ENCODE measurements at regions not wholly inside any gene's neighbourhood (a gene's known extent, or its start where the extent isn't known, plus 50 kb on each side); places are given as distances from the start of the nearest gene placed in this dataset.

DNA sequence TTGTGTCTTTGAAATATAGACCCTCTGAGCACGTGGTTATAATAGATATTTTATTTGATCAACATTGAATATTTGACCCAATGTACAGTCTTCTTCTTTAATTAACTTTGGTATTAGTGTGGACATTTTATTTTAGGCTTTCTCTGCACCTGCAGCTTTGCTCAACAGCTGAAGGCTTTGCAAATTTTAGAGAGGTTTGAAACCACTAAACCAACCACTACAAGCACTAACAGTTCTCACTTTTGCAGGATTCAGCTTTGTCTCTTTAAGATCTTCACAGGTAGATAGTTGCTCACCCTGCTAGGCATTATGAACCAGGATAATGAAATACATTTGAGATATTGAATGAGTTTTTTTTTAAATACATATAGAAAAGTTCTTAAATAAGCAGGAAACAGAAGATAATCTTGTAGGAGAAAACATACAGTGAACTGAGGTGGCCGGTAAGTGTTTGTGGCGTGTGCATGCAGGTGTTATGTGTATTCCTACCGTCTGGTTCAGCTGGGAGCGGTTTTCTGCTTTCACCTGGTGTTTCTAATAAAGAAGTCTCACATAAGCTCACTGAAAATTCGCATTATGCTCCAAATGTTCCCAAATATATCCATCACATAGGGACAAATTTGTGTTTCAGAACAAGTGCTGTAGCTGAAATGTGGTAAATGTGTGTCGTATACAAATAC is 1508.3 kb upstream of the TENM3 start:
- Histone ChIP-seq H3K27ac (ENCODE audit: low read depth, low read length) (no peak overlapping the region), H3K27me3 (ENCODE audit: insufficient read depth, low read length) (no peaks in the 10 kb centered on the region), H2BK12ac (ENCODE audit: low read length) (no peak overlapping the region), H3K4ac (ENCODE audit: low read depth, low read length) (no peak overlapping the region), H3K36me3 (ENCODE audit: control insufficient read depth in 1 of 2, insufficient read depth in 2 of 2, low read length in 2 of 2) (no peaks in the 10 kb centered on the region), H3K4me1 (ENCODE audit: control insufficient read depth in 1 of 2, insufficient read depth in 2 of 2, low read length in 2 of 2) (no peaks in the 10 kb centered on the region), H3K79me2 (ENCODE audit: control insufficient read depth, insufficient read depth, low read length, poor library complexity) (no peaks in the 10 kb centered on the region), H3K9ac (ENCODE audit: low read length) (no peak overlapping the region), H2BK120ac (ENCODE audit: insufficient read depth, low read length, poor library complexity) (no peak overlapping the region), H3K79me1 (ENCODE audit: low read length) (no peaks in the 10 kb centered on the region), H3K4me3 (ENCODE audit: low read depth, low read length) (no peak overlapping the region), H4K12ac (ENCODE audit: low read depth, low read length) (no peak overlapping the region), H4K91ac (ENCODE audit: low read depth, low read length) (no peak overlapping the region), H2BK5ac (ENCODE audit: low read depth, low read length, poor library complexity) (no peak overlapping the region), H3K14ac (ENCODE audit: low read length) (no peak overlapping the region), H3K18ac (ENCODE audit: low read length) (no peak overlapping the region), H3K4me2 (ENCODE audit: low read length) (no peak overlapping the region), H3K9me3 (ENCODE audit: insufficient read depth, low read depth, low read length) (no peaks in the 10 kb centered on the region), H3K23ac (ENCODE audit: low read length) (no peak overlapping the region), H2AFZ (ENCODE audit: insufficient read depth, low read length, poor library complexity) (no peak overlapping the region), H2AK5ac (ENCODE audit: low read length) (no peak overlapping the region), H4K8ac (ENCODE audit: low read depth, low read length) (no peak overlapping the region)
- no CpG with 5 or more reads among the region's 7 CpGs for WGBS (ENCODE audit: extremely low coverage, insufficient coverage, insufficient read length)
- DNase-seq = no peak

DNA sequence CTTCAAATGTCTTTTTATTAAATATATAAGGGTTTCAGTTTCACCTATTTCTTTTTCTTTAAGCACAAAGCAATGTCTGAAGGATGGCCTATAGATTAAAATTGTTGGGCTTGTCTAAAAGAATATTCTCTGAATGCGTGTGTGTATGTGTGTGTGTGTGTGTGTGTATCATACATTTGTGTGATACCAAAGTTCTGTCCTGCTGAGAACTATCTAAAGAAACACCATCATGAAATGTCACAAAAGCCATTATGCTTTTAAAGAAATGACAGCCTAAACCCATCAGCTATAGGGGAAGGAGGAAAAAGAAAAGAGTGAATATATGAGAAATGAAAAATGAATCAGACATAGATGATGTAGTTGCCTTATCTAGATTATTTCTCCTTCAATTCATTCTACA is 1501.5 kb upstream of the TENM3 start:
- Histone ChIP-seq H3K9ac (ENCODE audit: low read length) (no peak overlapping the region), H4K12ac (ENCODE audit: low read depth, low read length) (no peak overlapping the region), H3K27me3 (ENCODE audit: insufficient read depth, low read length) (no peaks in the 10 kb centered on the region), H4K91ac (ENCODE audit: low read depth, low read length) (no peak overlapping the region), H3K14ac (ENCODE audit: low read length) (no peak overlapping the region), H3K9me3 (ENCODE audit: insufficient read depth, low read depth, low read length) (no peaks in the 10 kb centered on the region), H3K23ac (ENCODE audit: low read length) (no peak overlapping the region), H4K8ac (ENCODE audit: low read depth, low read length) (no peak overlapping the region), H3K36me3 (ENCODE audit: control insufficient read depth in 1 of 2, insufficient read depth in 2 of 2, low read length in 2 of 2) (no peaks in the 10 kb centered on the region), H2BK5ac (ENCODE audit: low read depth, low read length, poor library complexity) (no peak overlapping the region), H3K4me1 (ENCODE audit: control insufficient read depth in 1 of 2, insufficient read depth in 2 of 2, low read length in 2 of 2) (no peaks in the 10 kb centered on the region), H3K18ac (ENCODE audit: low read length) (no peak overlapping the region), H2BK120ac (ENCODE audit: insufficient read depth, low read length, poor library complexity) (no peak overlapping the region), H3K79me1 (ENCODE audit: low read length) (no peaks in the 10 kb centered on the region), H3K4me2 (ENCODE audit: low read length) (no peak overlapping the region), H3K27ac (ENCODE audit: low read depth, low read length) (no peak overlapping the region), H3K4me3 (ENCODE audit: low read depth, low read length) (no peak overlapping the region), H3K79me2 (ENCODE audit: control insufficient read depth, insufficient read depth, low read length, poor library complexity) (no peaks in the 10 kb centered on the region), H2BK12ac (ENCODE audit: low read length) (no peak overlapping the region), H2AK5ac (ENCODE audit: low read length) (no peak overlapping the region), H3K4ac (ENCODE audit: low read depth, low read length) (no peak overlapping the region), H2AFZ (ENCODE audit: insufficient read depth, low read length, poor library complexity) (no peak overlapping the region)
- no peak for DNase-seq
- no CpG with 5 or more reads among the region's 1 CpG for WGBS (ENCODE audit: extremely low coverage, insufficient coverage, insufficient read length)

DNA sequence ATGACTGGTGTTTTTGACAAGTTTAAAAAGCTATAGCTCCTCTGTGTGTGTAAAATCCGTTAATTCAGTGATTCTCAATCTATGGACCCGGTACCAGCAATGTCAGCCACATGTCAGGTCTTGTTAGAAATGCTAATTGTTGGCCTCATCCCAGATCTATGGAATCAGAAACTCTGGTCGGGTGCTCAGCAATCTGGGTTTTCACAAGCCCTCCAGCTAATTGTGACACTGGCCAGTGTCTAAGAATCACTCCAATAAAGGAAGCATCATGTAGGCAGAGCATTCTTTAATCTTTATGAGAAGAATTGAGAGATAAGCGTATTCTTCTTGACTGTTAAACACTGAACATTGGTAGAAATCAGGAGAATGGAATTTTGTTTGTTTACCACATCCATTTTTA is 1498.2 kb upstream of the TENM3 start:
- Histone ChIP-seq H2AFZ (ENCODE audit: insufficient read depth, low read length, poor library complexity) (no peak overlapping the region), H4K8ac (ENCODE audit: low read depth, low read length) (no peak overlapping the region), H3K79me1 (ENCODE audit: low read length) (no peaks in the 10 kb centered on the region), H2BK5ac (ENCODE audit: low read depth, low read length, poor library complexity) (no peak overlapping the region), H4K91ac (ENCODE audit: low read depth, low read length) (no peak overlapping the region), H3K79me2 (ENCODE audit: control insufficient read depth, insufficient read depth, low read length, poor library complexity) (no peaks in the 10 kb centered on the region), H3K27ac (ENCODE audit: low read depth, low read length) (no peak overlapping the region), H2BK120ac (ENCODE audit: insufficient read depth, low read length, poor library complexity) (no peak overlapping the region), H3K4me2 (ENCODE audit: low read length) (no peak overlapping the region), H3K23ac (ENCODE audit: low read length) (no peak overlapping the region), H3K18ac (ENCODE audit: low read length) (no peak overlapping the region), H3K4me1 (ENCODE audit: control insufficient read depth in 1 of 2, insufficient read depth in 2 of 2, low read length in 2 of 2) (no peaks in the 10 kb centered on the region), H3K27me3 (ENCODE audit: insufficient read depth, low read length) (no peaks in the 10 kb centered on the region), H3K36me3 (ENCODE audit: control insufficient read depth in 1 of 2, insufficient read depth in 2 of 2, low read length in 2 of 2) (no peaks in the 10 kb centered on the region), H2AK5ac (ENCODE audit: low read length) (no peak overlapping the region), H3K4me3 (ENCODE audit: low read depth, low read length) (no peak overlapping the region), H3K4ac (ENCODE audit: low read depth, low read length) (no peak overlapping the region), H3K9ac (ENCODE audit: low read length) (no peak overlapping the region), H3K14ac (ENCODE audit: low read length) (no peak overlapping the region), H3K9me3 (ENCODE audit: insufficient read depth, low read depth, low read length) (no peaks in the 10 kb centered on the region), H2BK12ac (ENCODE audit: low read length) (no peak overlapping the region), H4K12ac (ENCODE audit: low read depth, low read length) (no peak overlapping the region)
- DNase-seq = no peak
- no CpG with 5 or more reads among the region's 4 CpGs for WGBS (ENCODE audit: extremely low coverage, insufficient coverage, insufficient read length)

DNA sequence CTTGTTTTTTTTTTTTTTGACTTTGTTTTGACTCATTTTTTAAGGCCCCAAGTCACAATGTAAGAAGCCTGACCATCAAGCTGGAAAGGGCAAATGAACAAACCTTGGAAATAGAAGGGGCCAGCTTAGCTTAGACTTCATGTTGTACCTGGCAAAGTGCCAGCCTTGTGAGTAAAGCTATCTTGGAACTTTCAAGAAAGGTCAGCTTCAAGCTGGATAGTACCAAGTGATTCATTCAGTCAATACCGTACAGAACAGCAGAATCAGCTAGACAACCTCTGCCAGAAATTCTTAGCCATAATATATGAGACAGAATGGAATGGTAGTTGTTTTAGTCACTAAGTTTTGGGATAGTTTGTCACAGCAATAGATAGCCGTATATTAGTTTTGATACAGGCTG is 1492.2 kb upstream of the TENM3 start:
- Histone ChIP-seq H4K8ac (ENCODE audit: low read depth, low read length) (no peak overlapping the region), H3K4me1 (ENCODE audit: control insufficient read depth in 1 of 2, insufficient read depth in 2 of 2, low read length in 2 of 2) (no peaks in the 10 kb centered on the region), H2AFZ (ENCODE audit: insufficient read depth, low read length, poor library complexity) (no peak overlapping the region), H3K9me3 (ENCODE audit: insufficient read depth, low read depth, low read length) (no peaks in the 10 kb centered on the region), H3K18ac (ENCODE audit: low read length) (no peak overlapping the region), H3K79me2 (ENCODE audit: control insufficient read depth, insufficient read depth, low read length, poor library complexity) (no peaks in the 10 kb centered on the region), H3K4me2 (ENCODE audit: low read length) (no peak overlapping the region), H3K23ac (ENCODE audit: low read length) (no peak overlapping the region), H2BK120ac (ENCODE audit: insufficient read depth, low read length, poor library complexity) (no peak overlapping the region), H3K14ac (ENCODE audit: low read length) (no peak overlapping the region), H2BK12ac (ENCODE audit: low read length) (no peak overlapping the region), H3K27ac (ENCODE audit: low read depth, low read length) (no peak overlapping the region), H2AK5ac (ENCODE audit: low read length) (no peak overlapping the region), H3K79me1 (ENCODE audit: low read length) (no peaks in the 10 kb centered on the region), H3K27me3 (ENCODE audit: insufficient read depth, low read length) (no peaks in the 10 kb centered on the region), H3K4me3 (ENCODE audit: low read depth, low read length) (no peak overlapping the region), H4K91ac (ENCODE audit: low read depth, low read length) (no peak overlapping the region), H3K9ac (ENCODE audit: low read length) (no peak overlapping the region), H3K36me3 (ENCODE audit: control insufficient read depth in 1 of 2, insufficient read depth in 2 of 2, low read length in 2 of 2) (no peaks in the 10 kb centered on the region), H4K12ac (ENCODE audit: low read depth, low read length) (no peak overlapping the region), H3K4ac (ENCODE audit: low read depth, low read length) (no peak overlapping the region), H2BK5ac (ENCODE audit: low read depth, low read length, poor library complexity) (no peak overlapping the region)
- DNase-seq = no peak
- WGBS (ENCODE audit: extremely low coverage, insufficient coverage, insufficient read length) = no CpG with 5 or more reads among the region's 2 CpGs
